PC-3 (cell line): ENCODE measurements at regions not wholly inside any gene's neighbourhood (a gene's known extent, or its start where the extent isn't known, plus 50 kb on each side); places are given as distances from the start of the nearest gene placed in this dataset.

Source experiments
- ATAC-seq: fragments of 200-7000 bp; cut with Tn5 transposase; 2 replicates; pipeline ENCODE4 v1.9.1; 2020; ENCODE audit warnings: mild to moderate bottlenecking, moderate library complexity
- BruUV-seq: library from RNA; stranded (reverse); fragments of 400-500 nt; replicated peaks from 2 replicates; lab custom pipeline; 2021; lab: Mats Ljungman, UMichigan
- CTCF ChIA-PET: fragments of 300-600 bp; sonication (Branson Sonifier 250); formaldehyde crosslinking; loops from one replicate; lab custom pipeline; 2022; ENCODE audit warnings: antibody characterized with exemption; lab: Charles Lee
- POLR2A ChIA-PET: fragments of 300-600 bp; sonication (Branson Sonifier 250); formaldehyde crosslinking; loops from one replicate; lab custom pipeline; 2022; ENCODE audit warnings: antibody characterized with exemption; ENCODE audit not compliant: unreplicated experiment; lab: Charles Lee
- DNase-seq: peaks from one replicate; pipeline ENCODE4 v3.0.0-alpha.2; 2015
- H2AFZ ChIP-seq: fragments of 300-600 bp; sonication (generic); 2 replicates; pipeline ENCODE4 v1.6.0; 2016; ENCODE audit warnings: antibody characterized with exemption, low read length
- H3F3A ChIP-seq: fragments of 300-600 bp; sonication (generic); one replicate; pipeline ENCODE4 v1.6.0; 2017; ENCODE audit warnings: antibody characterized with exemption, low read length, control low read depth, mild to moderate bottlenecking; ENCODE audit not compliant: unreplicated experiment
- H3K27ac ChIP-seq: fragments of 300-600 bp; sonication (generic); 2 replicates; pipeline ENCODE4 v1.5.1; 2016; ENCODE audit warnings: mild to moderate bottlenecking, low read length
- H3K27me3 ChIP-seq: fragments of 300-600 bp; sonication (generic); 2 replicates; pipeline ENCODE4 v1.6.1; 2016; ENCODE audit warnings: low read length, mixed read lengths
- H3K36me3 ChIP-seq: fragments of 300-600 bp; sonication (generic); 2 replicates; pipeline ENCODE4 v1.6.1; 2016; ENCODE audit warnings: low read depth, mixed run types, low read length, mixed read lengths
- H3K4me1 ChIP-seq: fragments of 300-600 bp; sonication (generic); 2 replicates; pipeline ENCODE4 v1.5.1; 2016; ENCODE audit warnings: low read length; ENCODE audit not compliant: insufficient read depth
- H3K4me2 ChIP-seq: fragments of 300-600 bp; sonication (generic); 2 replicates; pipeline ENCODE4 v1.6.0; 2016; ENCODE audit warnings: low read length
- H3K4me3 ChIP-seq: fragments of 300-600 bp; sonication (generic); 2 replicates; pipeline ENCODE4 v1.5.1; 2016; ENCODE audit warnings: mild to moderate bottlenecking, low read length, mixed read lengths
- H3K79me2 ChIP-seq: fragments of 300-600 bp; sonication (generic); 2 replicates; pipeline ENCODE4 v1.6.1; 2017; ENCODE audit warnings: low read length, mixed read lengths
- H3K9ac ChIP-seq: fragments of 300-600 bp; sonication (generic); 2 replicates; pipeline ENCODE4 v1.6.0; 2016; ENCODE audit warnings: mild to moderate bottlenecking, low read length
- H3K9me2 ChIP-seq: fragments of 300-600 bp; sonication (generic); replicated peaks from 2 replicates; pipeline ENCODE4 v1.6.1; 2016; ENCODE audit warnings: mixed run types, low read length, mixed read lengths
- H3K9me3 ChIP-seq: fragments of 300-600 bp; sonication (generic); 2 replicates; pipeline ENCODE4 v1.6.1; 2016; ENCODE audit warnings: low read length, mixed read lengths
- H4K20me1 ChIP-seq: fragments of 300-600 bp; sonication (generic); 2 replicates; pipeline ENCODE4 v1.6.1; 2016; ENCODE audit warnings: low read length, mixed read lengths
- EZH2 ChIP-seq: fragments of 300-600 bp; sonication (generic); IDR thresholded peaks from one replicate; pipeline ENCODE4 v1.6.1; 2017; ENCODE audit warnings: antibody characterized with exemption, mild to moderate bottlenecking, low read length; ENCODE audit not compliant: unreplicated experiment
- EZH2phosphoT487 ChIP-seq: fragments of 300-600 bp; sonication (generic); IDR thresholded peaks from 2 replicates; pipeline ENCODE4 v1.6.1; 2018; ENCODE audit warnings: mild to moderate bottlenecking, antibody characterized with exemption, low read length, borderline replicate concordance
- intact Hi-C: fragments of 100-400 bp; cut with micrococcal nuclease; formaldehyde crosslinking; loops from 2 replicates; pipeline ENCODE4 v1.9.0; 2023
- TF ChIP-seq, protein P1 (sequence below): fragments of 300-600 bp; sonication (generic); conservative IDR thresholded peaks from 2 replicates; pipeline ENCODE4 v1.5.1; 2017; ENCODE audit warnings: antibody characterized with exemption, low read depth, mild to moderate bottlenecking, low read length

DNA sequence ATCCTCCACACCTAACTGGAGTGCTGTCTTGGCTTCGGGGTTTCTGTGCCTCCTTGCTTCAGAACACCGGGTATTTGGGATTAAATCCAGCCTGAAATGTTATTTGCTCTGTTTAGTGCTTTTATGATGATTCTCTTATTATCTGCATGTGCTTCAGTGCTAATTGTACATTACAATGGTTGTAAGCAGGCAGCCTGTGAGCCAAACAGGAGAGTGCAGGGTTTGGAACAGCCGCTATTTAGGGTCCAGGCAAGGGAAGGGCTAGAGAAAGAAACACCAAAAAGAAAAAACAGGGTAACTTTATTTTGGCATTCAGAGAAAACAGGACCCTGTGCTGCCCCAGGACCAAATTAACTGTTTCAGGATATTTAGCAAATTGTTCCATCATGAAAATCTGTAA is 72.7 kb downstream of the RCN1 start:
- Histone ChIP-seq H2AFZ (no peak overlapping the region), H3K27ac (no peak overlapping the region), H3K9me3 (no peaks in the 10 kb centered on the region), H3K9me2 (no peaks in the 10 kb centered on the region), H3K79me2 (no peaks in the 10 kb centered on the region), H3K9ac (no peak overlapping the region), H3F3A (no peaks in the 10 kb centered on the region), H4K20me1 (no peaks in the 10 kb centered on the region), H3K4me1 (no peaks in the 10 kb centered on the region), H3K36me3 (no peaks in the 10 kb centered on the region), H3K4me3 (no peak overlapping the region), H3K27me3 (peaks cover 67% of the 10 kb centered on the region), H3K4me2 (no peak overlapping the region)
- BruUV-seq = no TSS peak
- ChIA-PET POLR2A (no interaction called here), CTCF (no interaction called here)
- ATAC-seq (no peak), DNase-seq (no peak)
- intact Hi-C loops = no loop called here
- TF ChIP-seq EZH2 = no peak
- TF ChIP-seq EZH2phosphoT487 = no peak
- TF ChIP-seq, protein P1, sequence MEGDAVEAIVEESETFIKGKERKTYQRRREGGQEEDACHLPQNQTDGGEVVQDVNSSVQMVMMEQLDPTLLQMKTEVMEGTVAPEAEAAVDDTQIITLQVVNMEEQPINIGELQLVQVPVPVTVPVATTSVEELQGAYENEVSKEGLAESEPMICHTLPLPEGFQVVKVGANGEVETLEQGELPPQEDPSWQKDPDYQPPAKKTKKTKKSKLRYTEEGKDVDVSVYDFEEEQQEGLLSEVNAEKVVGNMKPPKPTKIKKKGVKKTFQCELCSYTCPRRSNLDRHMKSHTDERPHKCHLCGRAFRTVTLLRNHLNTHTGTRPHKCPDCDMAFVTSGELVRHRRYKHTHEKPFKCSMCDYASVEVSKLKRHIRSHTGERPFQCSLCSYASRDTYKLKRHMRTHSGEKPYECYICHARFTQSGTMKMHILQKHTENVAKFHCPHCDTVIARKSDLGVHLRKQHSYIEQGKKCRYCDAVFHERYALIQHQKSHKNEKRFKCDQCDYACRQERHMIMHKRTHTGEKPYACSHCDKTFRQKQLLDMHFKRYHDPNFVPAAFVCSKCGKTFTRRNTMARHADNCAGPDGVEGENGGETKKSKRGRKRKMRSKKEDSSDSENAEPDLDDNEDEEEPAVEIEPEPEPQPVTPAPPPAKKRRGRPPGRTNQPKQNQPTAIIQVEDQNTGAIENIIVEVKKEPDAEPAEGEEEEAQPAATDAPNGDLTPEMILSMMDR = no peak

DNA sequence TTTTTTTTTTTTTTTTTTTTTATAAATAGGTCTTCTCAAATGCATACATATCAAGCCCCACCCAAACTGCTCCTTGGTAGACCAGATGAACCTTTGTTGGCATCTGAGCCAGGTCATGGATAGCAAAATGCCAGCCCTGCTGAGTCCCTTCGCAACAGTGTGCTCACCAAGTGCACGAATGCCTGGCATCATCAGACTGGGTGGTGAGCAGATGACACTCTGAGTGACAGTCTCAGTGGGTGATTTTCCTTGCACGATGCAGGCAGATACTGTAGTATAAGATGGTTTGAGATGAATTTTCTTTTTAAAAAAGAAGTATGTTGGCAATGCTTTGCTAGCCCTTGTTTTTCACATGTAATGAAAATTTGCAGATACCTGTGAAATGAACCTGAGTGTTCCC is 74.0 kb downstream of the RCN1 start:
- Histone ChIP-seq H2AFZ (no peak overlapping the region), H3K9me3 (no peaks in the 10 kb centered on the region), H3K36me3 (no peaks in the 10 kb centered on the region), H3K27me3 (peaks cover 63% of the 10 kb centered on the region), H3K4me3 (no peak overlapping the region), H3K9ac (no peak overlapping the region), H3K9me2 (no peaks in the 10 kb centered on the region), H3K4me2 (no peak overlapping the region), H3K27ac (no peak overlapping the region), H3F3A (no peaks in the 10 kb centered on the region), H3K79me2 (no peaks in the 10 kb centered on the region), H3K4me1 (no peaks in the 10 kb centered on the region), H4K20me1 (no peaks in the 10 kb centered on the region)
- no peak for DNase-seq
- CTCF ChIA-PET = no interaction called here
- ATAC-seq = no peak
- POLR2A ChIA-PET = no interaction called here
- TF ChIP-seq EZH2phosphoT487 (no peak), EZH2 (no peak)
- TF ChIP-seq, protein P1 = no peak
- no TSS peak for BruUV-seq
- intact Hi-C loops = no loop called here

- intact Hi-C loops = no loop called here
- Histone ChIP-seq H3K9ac (no peak overlapping the region), H3K27me3 (peaks cover 43% of the 10 kb centered on the region), H3K9me2 (no peaks in the 10 kb centered on the region), H3K4me2 (no peak overlapping the region), H3K79me2 (no peaks in the 10 kb centered on the region), H3K36me3 (no peaks in the 10 kb centered on the region), H4K20me1 (no peaks in the 10 kb centered on the region), H2AFZ (no peak overlapping the region), H3K27ac (no peak overlapping the region), H3F3A (no peaks in the 10 kb centered on the region), H3K9me3 (no peaks in the 10 kb centered on the region), H3K4me1 (no peaks in the 10 kb centered on the region), H3K4me3 (no peak overlapping the region)
- POLR2A ChIA-PET = no interaction called here
- BruUV-seq = no TSS peak
- TF ChIP-seq EZH2 (no peak), EZH2phosphoT487 (no peak)
- TF ChIP-seq, protein P1 = no peak
- ATAC-seq (no peak), DNase-seq (no peak)
- CTCF ChIA-PET = no interaction called here
These were observed 78.0 kb downstream of the RCN1 start for GRCh38 chr11:32168924-32169323.
